GM12865 (cell line): ENCODE measurements at regions not wholly inside any gene's neighbourhood (a gene's known extent, or its start where the extent isn't known, plus 50 kb on each side); places are given as distances from the start of the nearest gene placed in this dataset.

Source experiments
- DNase-seq: peaks from one replicate; pipeline ENCODE4 v3.0.0; 2010; ENCODE audit warnings: low read depth
- H3K4me3 ChIP-seq: 2 replicates; pipeline ENCODE4 v1.5.1; 2011; ENCODE audit warnings: mild to moderate bottlenecking, low read depth, low read length, control low read depth
- TF ChIP-seq, protein P1 (sequence below): IDR thresholded peaks from 2 replicates; pipeline ENCODE4 v1.5.1; 2011; ENCODE audit warnings: low read length, control low read depth, low read depth, inconsistent platforms; ENCODE audit not compliant: insufficient read depth; ENCODE audit errors: missing control alignments

DNA sequence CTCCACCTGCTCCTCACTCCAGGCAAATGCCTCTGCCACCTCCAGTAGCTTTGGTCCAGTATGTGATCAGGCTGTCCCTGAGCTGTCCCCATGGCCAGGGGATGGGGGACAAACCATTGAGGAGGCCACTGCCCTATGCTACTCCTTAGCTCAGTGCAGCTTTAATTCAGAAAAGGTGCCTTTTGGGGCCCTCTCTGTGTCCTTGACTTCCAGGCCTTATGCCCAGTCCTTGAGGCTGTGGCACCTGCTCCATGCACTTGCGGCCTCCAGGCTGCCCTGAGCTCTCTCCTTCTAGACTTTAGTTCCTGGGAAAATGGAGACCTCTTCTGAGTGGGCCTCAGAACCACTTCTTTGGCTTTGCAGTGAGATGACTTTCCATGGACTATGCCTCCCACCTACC lies 650.8 kb upstream of the CELF2 start:
- TF ChIP-seq, protein P1, sequence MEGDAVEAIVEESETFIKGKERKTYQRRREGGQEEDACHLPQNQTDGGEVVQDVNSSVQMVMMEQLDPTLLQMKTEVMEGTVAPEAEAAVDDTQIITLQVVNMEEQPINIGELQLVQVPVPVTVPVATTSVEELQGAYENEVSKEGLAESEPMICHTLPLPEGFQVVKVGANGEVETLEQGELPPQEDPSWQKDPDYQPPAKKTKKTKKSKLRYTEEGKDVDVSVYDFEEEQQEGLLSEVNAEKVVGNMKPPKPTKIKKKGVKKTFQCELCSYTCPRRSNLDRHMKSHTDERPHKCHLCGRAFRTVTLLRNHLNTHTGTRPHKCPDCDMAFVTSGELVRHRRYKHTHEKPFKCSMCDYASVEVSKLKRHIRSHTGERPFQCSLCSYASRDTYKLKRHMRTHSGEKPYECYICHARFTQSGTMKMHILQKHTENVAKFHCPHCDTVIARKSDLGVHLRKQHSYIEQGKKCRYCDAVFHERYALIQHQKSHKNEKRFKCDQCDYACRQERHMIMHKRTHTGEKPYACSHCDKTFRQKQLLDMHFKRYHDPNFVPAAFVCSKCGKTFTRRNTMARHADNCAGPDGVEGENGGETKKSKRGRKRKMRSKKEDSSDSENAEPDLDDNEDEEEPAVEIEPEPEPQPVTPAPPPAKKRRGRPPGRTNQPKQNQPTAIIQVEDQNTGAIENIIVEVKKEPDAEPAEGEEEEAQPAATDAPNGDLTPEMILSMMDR: no peak
- no peak overlapping the region for H3K4me3 ChIP-seq
- DNase-seq: no peak

GRCh38 chr10:10367264-10367663 lies 650.4 kb upstream of the CELF2 start:
- DNase-seq: no peak
- H3K4me3 ChIP-seq: no peak overlapping the region
- TF ChIP-seq, protein P1: no peak

GRCh38 chr10:10368951-10369576 lies 648.6 kb upstream of the CELF2 start:
- no peak overlapping the region for H3K4me3 ChIP-seq
- no peak for DNase-seq
- TF ChIP-seq, protein P1: no peak

- TF ChIP-seq, protein P1: no peak
Observed at GRCh38 chr10:10385831-10386230, 631.8 kb upstream of the CELF2 start.

DNA sequence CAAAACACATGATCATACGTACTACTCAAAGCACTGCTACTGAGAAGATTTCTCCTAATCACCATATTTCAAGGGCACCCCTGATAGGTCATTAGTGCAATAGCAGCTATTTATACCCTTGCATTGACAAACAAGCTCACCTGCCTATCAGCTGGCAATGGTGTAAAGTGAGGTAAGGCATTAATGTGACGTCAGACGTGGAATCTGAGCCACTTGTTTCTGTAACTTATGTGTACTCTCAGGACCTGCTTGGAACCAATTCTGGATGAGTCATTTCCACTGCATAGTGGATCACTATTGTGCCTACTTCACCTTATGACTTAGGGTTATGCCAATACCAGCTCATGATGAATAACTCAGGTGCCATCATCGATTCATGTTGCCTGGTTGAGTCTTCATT lies 628.5 kb upstream of the CELF2 start:
- TF ChIP-seq, protein P1: no peak
- no peak for DNase-seq
- H3K4me3 ChIP-seq: no peak overlapping the region

More at GRCh38 chr10:10385831-10386230, 631.8 kb upstream of the CELF2 start:
- no peak overlapping the region for H3K4me3 ChIP-seq
- no peak for DNase-seq

DNA sequence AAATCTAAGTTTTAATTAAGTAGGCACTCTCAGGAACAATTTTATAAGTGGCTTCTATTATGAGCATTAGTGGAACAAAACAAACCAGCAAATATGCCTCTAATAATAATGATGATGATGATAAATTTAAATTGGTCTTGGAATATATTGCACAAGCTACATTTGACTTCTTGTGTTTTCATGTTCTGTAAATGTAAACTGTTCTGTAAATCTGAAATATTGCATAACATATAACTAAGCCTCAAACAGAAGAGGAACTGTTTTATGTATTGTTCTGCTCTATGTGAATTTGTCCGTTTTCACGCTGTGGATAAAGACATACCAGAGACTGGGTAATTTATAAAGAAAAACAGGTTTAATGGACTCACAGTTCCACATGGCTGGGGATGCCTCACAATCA lies 625.2 kb upstream of the CELF2 start:
- TF ChIP-seq, protein P1: no peak
- H3K4me3 ChIP-seq: no peak overlapping the region
- no peak for DNase-seq
